Fibroblast of mammary gland (primary cell): ENCODE measurements at regions not wholly inside any gene's neighbourhood (a gene's known extent, or its start where the extent isn't known, plus 50 kb on each side); places are given as distances from the start of the nearest gene placed in this dataset.

Experiments used
- DNase-seq: peaks from one replicate; pipeline ENCODE4 v3.0.0-alpha.2; 2010; ENCODE audit warnings: low read depth
- H3K4me3 ChIP-seq: 2 replicates; pipeline ENCODE4 v1.5.1; 2011; ENCODE audit warnings: low read depth, mild to moderate bottlenecking, low read length, moderate library complexity; ENCODE audit not compliant: control insufficient read depth
- TF ChIP-seq, protein P1 (sequence below): conservative IDR thresholded peaks from 2 replicates; pipeline ENCODE4 v1.5.1; 2011; ENCODE audit warnings: low read depth, low read length, inconsistent platforms; ENCODE audit not compliant: control insufficient read depth, insufficient read depth

DNA sequence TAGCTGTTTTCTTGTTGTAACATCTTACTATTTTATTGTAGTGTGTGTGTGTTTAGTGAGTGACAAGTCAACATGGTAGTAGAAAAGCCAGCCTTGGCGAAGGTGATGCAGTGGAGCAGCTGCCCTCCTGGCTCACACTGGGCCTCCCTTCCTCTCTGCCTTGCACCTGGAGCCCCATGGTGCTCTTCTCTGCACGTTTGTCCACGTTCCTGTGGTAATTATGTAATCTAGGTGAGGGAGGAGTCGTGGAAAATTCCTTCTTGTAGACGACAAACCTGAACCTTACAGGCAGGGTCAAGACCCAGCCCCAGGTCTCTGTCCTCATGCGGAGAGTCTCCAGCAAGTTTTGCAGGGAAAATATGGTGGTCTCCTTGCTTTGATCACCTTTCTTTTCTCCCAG lies 348.3 kb upstream of the MKI67 start:
- no peak for DNase-seq
- TF ChIP-seq, protein P1, sequence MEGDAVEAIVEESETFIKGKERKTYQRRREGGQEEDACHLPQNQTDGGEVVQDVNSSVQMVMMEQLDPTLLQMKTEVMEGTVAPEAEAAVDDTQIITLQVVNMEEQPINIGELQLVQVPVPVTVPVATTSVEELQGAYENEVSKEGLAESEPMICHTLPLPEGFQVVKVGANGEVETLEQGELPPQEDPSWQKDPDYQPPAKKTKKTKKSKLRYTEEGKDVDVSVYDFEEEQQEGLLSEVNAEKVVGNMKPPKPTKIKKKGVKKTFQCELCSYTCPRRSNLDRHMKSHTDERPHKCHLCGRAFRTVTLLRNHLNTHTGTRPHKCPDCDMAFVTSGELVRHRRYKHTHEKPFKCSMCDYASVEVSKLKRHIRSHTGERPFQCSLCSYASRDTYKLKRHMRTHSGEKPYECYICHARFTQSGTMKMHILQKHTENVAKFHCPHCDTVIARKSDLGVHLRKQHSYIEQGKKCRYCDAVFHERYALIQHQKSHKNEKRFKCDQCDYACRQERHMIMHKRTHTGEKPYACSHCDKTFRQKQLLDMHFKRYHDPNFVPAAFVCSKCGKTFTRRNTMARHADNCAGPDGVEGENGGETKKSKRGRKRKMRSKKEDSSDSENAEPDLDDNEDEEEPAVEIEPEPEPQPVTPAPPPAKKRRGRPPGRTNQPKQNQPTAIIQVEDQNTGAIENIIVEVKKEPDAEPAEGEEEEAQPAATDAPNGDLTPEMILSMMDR: no peak
- H3K4me3 ChIP-seq: no peak overlapping the region

DNA sequence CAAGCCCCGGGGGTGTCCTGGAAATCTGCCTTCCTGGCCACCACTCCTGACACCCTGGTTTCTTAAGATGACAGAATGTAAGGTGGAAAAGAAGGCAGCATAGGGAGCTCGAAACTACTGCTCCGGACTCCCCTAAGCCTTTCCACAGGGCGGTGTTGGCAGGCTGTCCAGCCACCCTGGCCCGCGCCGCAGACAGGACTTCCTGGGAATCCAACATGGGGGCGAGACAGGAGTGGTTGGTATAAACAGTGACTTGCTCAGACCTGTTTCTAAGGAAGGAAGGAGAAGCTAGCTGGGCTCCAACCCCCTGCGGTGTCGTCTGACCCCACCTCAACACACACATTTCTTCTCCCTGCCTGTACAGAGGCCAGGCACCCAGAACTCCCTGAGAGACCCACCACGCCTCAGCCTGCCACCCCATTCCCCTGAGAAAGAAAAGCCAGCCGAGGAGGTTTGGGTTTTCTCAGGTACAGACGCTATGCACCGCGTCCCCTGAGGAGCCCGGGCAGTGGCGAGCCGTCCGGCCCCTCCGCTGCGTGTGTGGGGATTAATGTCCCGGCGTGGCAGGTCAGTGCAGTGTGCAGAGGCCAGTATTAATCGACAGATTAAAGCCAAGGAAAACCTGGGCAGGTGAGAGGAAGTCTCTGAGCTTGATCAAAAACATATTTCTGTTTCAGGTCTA lies 349.6 kb upstream of the MKI67 start:
- TF ChIP-seq, protein P1: no peak
- no peak for DNase-seq
- no peak overlapping the region for H3K4me3 ChIP-seq

DNA sequence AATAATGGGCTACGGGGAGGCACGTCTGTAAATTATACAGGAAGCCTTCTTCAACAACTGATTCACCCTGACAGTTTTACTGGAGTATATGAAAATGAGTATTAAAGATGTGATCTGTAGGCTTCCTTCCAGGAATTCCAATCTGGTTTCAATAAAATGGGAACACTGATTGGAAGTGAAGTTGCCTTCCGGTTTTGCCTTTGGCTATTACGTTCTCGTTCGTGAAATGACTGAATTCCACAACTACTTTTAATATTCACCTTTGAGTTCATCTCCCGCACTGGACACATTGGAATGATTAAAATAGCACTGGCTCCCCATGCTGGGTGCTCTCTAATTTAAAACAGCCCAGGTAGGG lies 350.1 kb upstream of the MKI67 start:
- DNase-seq: no peak
- H3K4me3 ChIP-seq: no peak overlapping the region
- TF ChIP-seq, protein P1: no peak

DNA sequence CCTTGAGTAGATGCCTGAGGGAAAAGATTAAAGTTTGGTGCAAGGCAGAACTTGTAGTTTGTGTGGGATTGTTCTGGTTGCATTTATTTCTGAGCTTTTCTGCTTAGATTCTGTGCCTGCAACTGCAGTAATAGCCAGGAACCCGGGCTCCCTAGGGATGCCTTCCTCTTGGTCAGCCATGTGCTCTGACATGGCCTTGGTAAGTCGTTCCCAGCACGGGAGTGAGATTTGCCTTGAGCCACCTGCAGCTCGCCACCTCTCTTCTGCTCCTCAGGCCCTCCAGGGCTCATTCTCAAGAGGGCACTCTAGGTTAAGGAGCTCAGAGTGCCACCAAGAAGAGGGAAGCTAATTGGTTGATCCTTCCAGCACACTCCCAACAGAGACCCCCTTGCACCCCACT lies 350.6 kb upstream of the MKI67 start:
- DNase-seq: no peak
- no peak overlapping the region for H3K4me3 ChIP-seq
- TF ChIP-seq, protein P1: no peak

DNA sequence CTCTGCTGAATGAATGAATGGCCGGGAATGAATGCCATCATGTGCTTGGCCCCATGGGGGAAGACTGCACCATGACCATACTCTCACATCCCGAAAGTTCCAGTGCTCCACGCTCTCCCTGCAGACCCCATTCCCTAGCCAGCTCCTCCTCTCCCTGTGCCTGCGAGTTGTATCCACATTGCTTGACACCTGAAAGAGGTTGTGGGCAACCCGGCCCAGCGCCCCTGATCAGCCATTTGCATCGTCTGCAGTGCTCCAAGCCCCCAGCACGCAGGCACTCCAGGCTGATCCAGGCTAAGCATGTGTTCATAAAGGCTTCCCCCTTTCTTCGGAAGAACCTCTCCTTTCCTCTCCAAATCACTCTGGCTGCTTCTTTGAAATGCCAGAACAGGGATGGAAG lies 354.4 kb upstream of the MKI67 start:
- DNase-seq: no peak
- H3K4me3 ChIP-seq: no peak overlapping the region
- TF ChIP-seq, protein P1: no peak

DNA sequence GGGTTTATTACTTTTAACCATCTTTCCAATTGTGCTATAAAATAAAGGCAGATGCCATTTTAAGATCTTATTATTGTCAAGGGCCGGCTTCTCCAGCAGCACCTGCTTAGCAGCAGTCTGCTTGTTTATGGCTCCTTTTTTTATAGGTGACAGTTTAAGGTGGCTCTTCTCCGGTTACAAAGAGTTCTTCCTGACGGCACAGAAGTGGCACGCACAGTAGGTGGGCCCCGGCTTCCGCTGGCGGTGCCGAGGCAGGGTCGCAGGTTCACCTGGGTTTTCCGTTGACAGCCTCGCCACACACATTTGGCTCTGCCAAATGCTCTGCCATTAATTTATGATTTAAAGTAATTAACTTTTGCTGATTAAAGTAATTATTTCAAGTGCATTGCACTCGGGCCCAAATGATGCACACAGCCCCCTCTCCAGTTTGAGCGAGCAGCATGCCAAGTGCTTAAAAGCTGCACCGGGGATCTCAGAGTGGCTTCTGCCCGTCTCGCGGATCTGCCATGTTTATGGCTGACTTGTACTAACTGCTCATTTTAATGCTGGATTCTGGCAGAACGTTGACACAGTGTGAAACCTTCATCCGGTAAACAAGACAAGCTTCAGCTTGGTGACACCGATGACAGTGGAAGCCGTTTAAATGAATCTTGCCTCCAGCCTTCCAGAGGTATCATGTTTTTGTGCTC lies 355.1 kb upstream of the MKI67 start:
- DNase-seq: no peak
- TF ChIP-seq, protein P1: no peak
- H3K4me3 ChIP-seq: no peak overlapping the region
